ENCODE measurements at regions not wholly inside any gene's neighbourhood (a gene's known extent, or its start where the extent isn't known, plus 50 kb on each side); places are given as distances from the start of the nearest gene placed in this dataset.

GRCh38 chr5:66312266-66312665 lies 168.2 kb downstream of the SREK1 start:
- no peak overlapping the region for H3K9ac ChIP-seq (ENCODE audit: insufficient read depth, low read depth, low read length)
- H3K36me3 ChIP-seq (replicated peaks in 1 of 2; ENCODE audit: control insufficient read depth in 1 of 2, insufficient read depth in 2 of 2, low read length in 2 of 2), result no peaks in the 10 kb centered on the region
- ChIA-PET POLR2A (no interaction called here), CTCF (ENCODE audit: low intra/inter-chr PET ratio, low total read pairs) (no interaction called here)
- FAIRE-seq (no peak), ATAC-seq (no peak), DNase-seq (ENCODE audit: low spot score) (no peak)
- H4K20me1 ChIP-seq (ENCODE audit: insufficient read depth, low read length), result no peaks in the 10 kb centered on the region
- intact Hi-C loops (cut with micrococcal nuclease; ENCODE audit: unreplicated experiment) (no loop called here), in situ Hi-C loops (cut with HindIII; ENCODE audit: extremely low pct_ligation_motif_present, low pct_unique_long_range_greater_than_20kb) (no loop called here)
- H3K27me3 ChIP-seq (ENCODE audit: control insufficient read depth in 1 of 2, insufficient read depth in 2 of 2, low read length in 2 of 2), result no peaks in the 10 kb centered on the region; a peak in 1 of 5 replicates
- no peaks in the 10 kb centered on the region for H3K79me2 ChIP-seq (ENCODE audit: insufficient read depth, low read length)
- no peak overlapping the region for H2AFZ ChIP-seq (ENCODE audit: low read length)
- H3K27ac ChIP-seq (ENCODE audit: extremely low read length, insufficient read depth, low read length), result no peak overlapping the region
- TF ChIP-seq HOXA9 (CRISPR knock-in tag; IDR thresholded peaks at IDR 0.05; ENCODE audit: borderline replicate concordance), result no peak
- TF ChIP-seq E2F2 (CRISPR knock-in tag; IDR thresholded peaks at IDR 0.05; ENCODE audit: borderline replicate concordance), result no peak
- TF ChIP-seq PRMT3 (CRISPR knock-in tag; IDR thresholded peaks at IDR 0.05; ENCODE audit: borderline replicate concordance, low read depth), result no peak
- no peak for TF ChIP-seq AFF4 (CRISPR knock-in tag; IDR thresholded peaks at IDR 0.05)
- TF ChIP-seq, protein P1, sequence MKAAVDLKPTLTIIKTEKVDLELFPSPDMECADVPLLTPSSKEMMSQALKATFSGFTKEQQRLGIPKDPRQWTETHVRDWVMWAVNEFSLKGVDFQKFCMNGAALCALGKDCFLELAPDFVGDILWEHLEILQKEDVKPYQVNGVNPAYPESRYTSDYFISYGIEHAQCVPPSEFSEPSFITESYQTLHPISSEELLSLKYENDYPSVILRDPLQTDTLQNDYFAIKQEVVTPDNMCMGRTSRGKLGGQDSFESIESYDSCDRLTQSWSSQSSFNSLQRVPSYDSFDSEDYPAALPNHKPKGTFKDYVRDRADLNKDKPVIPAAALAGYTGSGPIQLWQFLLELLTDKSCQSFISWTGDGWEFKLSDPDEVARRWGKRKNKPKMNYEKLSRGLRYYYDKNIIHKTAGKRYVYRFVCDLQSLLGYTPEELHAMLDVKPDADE (CRISPR knock-in tag; IDR thresholded peaks at IDR 0.05), result no peak
- TF ChIP-seq ZNF576 (CRISPR knock-in tag; IDR thresholded peaks at IDR 0.05), result no peak
- no peak for TF ChIP-seq KLF11 (CRISPR knock-in tag; IDR thresholded peaks at IDR 0.05)
- no TSS peak for BruUV-seq (replicated peaks)
- no peaks in the 10 kb centered on the region for H3K4me1 ChIP-seq (ENCODE audit: insufficient read depth, low read length)
- no peaks in the 10 kb centered on the region; the same call in 1 of the 2 replicates for H3K9me3 ChIP-seq (ENCODE audit: low read length)
- 1% methylated on average over 2 of the region's 2 CpGs for WGBS (ENCODE audit: low lambda C conversion rate)
- no peak overlapping the region for H3K4me2 ChIP-seq (ENCODE audit: low read depth, low read length)
- no peak overlapping the region for H3K4me3 ChIP-seq (replicated peaks in 1 of 3; ENCODE audit: insufficient read depth in 1 of 3, low read depth in 2 of 3, low read length in 3 of 3)
